GM19328 (cell line): ENCODE measurements at regions not wholly inside any gene's neighbourhood (a gene's known extent, or its start where the extent isn't known, plus 50 kb on each side); places are given as distances from the start of the nearest gene placed in this dataset.
"Not testable (repeated sequence)": the region's sequence is repeated elsewhere in the genome, so short reads cannot be mapped to it uniquely, and the experiment has no call there.

Experiments used
- ATAC-seq: cut with Tn5 transposase; IDR thresholded peaks from one replicate; pipeline ENCODE4 v1.9.1; 2021; ENCODE audit warnings: mild to moderate bottlenecking, moderate library complexity; ENCODE audit not compliant: unreplicated experiment

DNA sequence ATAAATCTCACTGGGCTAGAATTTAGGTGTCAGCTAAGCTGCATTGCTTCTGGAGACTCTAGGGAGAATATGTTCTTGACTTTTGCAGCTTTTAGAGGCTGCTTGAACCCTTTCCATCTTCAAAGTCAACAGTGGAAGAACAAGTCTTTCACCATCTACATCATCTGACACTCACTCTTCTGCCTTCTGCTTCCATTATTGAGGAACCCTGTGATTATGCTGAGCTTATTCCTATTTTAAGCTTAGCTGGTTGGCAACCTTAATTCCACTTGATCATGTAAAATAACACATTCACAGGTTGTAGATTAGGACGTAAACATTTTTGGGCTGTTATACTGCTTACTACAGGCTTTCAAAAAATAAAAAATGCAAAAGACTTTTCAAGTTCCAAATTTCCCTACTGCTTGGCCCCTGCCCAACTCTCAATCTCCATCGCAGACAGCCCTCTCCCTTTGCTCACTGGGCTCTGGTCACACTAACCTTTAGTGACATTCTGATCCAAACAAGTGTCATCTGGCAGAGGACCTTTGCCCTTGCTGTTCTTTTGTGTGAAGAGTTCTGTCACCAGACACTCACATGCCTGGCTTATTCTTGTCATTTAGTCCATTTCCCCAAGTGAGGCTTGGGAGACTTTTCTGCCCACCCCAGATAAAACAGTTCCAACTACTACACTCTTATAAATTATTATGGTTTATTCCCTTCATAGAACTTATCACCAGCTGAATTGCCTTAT is 1056.0 kb downstream of the STIM2 start:
- no peak for ATAC-seq

DNA sequence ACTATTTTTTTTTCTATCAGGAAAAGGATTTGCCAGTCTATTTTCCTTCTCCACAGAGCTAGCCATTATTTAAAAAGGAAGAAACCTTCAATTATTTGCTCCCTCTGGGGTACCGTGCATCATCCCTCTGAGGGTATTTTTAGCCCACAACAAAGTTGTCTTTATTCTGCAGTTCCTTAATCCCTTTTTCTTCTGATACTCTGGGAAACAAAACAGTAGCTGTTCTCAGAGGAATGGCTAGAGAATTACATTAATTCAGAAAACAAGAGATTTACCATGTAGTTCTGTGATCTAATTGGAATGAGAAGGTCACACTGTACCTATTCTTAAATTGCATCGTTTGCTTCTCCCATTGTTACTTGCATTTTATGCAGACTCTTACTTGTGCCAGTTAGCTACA is 1056.7 kb downstream of the STIM2 start:
- ATAC-seq: no peak

- ATAC-seq: no peak
Measured at GRCh38 chr4:27921231-27921630, 1060.6 kb downstream of the STIM2 start.

GRCh38 chr4:27928761-27929540 is 1068.3 kb downstream of the STIM2 start:
- no peak for ATAC-seq

GRCh38 chr4:27930291-27930690 is 1069.7 kb downstream of the STIM2 start:
- ATAC-seq: no peak

- ATAC-seq: no peak
Measured at GRCh38 chr4:27930976-27931375, 1070.3 kb downstream of the STIM2 start.

- no peak for ATAC-seq
Measured at GRCh38 chr4:27931584-27931983, 1070.9 kb downstream of the STIM2 start.

GRCh38 chr4:27934871-27935270 is 1074.2 kb downstream of the STIM2 start:
- no peak for ATAC-seq

- no peak for ATAC-seq
Measured at GRCh38 chr4:27946799-27947198, 1086.2 kb downstream of the STIM2 start.

DNA sequence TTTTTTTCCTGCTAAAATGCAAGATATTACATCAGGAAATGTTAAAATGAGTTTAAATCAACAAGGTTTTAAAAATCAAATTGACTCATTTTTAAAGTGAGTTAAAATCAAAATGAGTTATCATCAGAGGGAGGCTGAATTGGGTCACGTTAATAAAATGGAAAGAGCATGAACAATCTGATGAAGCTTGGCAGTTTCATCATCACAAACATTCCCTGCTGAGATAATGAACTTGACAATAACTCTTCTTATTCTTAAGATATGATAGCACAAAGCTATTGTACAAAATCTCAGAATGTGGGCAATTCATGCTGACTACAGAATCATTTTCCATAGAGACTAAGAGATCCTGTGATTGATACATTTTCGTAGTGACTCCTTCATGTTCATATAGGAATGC is 1086.7 kb downstream of the STIM2 start:
- no peak for ATAC-seq

DNA sequence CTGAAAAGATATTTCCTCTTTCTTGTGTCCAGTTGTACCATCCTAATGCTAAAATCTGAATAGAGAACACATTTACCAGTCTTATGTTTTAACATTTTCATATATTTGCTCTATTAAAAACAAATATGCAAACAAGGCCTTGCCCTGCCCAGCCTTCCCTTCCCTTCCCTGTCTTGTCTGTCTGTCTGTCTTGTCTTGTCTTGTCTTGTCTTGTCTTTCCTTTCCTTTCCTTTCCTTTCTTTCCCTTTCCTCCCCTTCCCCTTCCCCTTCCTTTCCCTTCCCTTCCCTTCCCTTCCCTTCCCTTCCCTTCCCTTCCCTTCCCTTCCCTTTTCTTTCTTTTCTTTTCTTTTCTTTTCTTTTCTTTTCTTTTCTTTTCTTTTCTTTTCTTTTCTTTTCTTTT is 1103.5 kb downstream of the STIM2 start:
- ATAC-seq: no peak

- no peak for ATAC-seq
Measured at GRCh38 chr4:27966664-27967063, 1106.0 kb downstream of the STIM2 start.

DNA sequence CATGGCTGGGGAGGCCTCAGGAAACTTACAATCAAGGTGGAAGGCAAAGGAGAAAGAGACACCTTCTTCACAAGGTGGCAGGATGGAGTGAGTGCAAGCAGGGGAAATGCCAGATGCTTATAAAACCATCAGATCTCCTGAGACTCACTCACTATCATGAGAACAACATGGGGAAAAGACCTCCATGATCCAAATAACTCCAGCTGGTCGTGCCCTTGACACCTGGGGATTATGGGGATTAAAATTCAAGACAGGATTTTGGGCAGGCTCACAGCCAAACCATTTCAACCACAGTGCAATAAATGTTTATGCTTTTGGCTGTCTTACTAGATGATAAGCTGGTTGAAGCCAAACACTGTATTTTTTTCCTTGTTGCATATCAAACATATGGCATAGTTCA is 1112.4 kb downstream of the STIM2 start:
- no peak for ATAC-seq

GRCh38 chr4:27973700-27974099 is 1113.1 kb downstream of the STIM2 start:
- ATAC-seq: no peak

- ATAC-seq: no peak
Measured at GRCh38 chr4:27974339-27974738, 1113.7 kb downstream of the STIM2 start.

DNA sequence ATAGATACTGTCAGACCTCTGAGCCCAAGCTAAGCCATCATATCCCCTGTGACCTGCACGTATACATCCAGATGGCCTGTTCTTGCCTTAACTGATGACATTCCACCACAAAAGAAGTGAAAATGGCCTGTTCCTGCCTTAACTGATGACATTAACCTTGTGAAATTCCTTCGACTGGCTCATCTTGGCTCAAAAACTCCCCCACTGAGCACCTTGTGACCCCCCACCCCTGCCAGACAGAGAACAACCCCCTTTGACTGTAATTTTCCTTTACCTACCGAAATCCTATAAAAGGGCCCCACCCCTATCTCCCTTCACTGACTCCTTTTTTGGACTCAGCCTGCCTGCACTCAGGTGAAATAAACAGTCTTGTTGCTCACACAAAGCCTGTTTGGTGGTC is 1114.2 kb downstream of the STIM2 start:
- not testable (repeated sequence) for ATAC-seq

DNA sequence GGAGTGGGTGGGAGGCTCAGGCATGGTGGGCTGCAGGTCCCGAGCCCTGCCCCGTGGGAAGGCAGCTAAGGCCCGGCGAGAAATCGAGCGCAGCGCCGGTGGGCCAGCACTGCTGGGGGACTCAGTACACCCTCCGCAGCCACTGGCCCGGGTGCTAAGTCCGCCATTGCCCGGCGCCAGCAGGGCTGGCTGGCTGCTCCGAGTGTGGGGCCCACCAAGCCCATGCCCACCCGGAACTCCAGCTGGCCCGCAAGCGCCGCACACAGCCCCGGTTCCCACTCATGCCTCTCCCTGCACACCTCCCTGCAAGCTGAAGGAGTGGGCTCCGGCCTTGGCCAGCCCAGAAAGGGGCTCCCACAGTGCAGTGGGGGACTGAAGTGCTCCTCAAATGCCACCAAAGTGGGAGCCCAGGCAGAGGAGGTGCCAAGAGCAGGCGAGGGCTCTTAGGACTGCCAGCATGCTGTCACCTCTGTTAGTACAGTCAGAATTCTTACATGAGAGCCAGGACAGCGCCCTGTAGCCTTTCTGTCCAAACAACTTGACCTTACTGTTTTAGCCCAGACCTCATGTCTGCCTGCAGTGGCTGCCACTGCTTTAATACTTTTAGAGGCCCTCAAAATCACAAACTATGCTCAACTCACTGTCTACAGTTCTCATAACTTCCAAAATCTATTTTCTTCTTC is 1117.9 kb downstream of the STIM2 start:
- not testable (repeated sequence) for ATAC-seq

DNA sequence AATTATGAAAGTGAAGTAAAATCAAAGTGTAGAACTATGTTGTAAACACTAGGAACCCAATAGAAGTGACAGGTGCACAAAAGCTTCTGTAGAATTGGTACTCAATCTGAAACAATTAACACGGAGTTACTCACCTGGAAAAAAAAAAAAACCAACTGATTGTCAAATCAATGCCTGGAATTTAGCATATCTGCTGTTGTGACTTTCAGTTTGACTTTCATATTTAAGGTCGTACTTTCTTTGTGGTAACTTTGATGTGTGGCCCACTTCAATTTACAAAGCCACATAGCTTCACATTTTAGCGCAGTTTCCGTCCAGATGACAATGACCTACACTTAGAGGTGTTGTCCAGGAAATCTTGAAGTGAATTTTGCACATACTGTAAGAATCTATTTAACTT is 1124.9 kb downstream of the STIM2 start:
- ATAC-seq: no peak

- ATAC-seq: no peak
Measured at GRCh38 chr4:27986476-27986875, 1125.8 kb downstream of the STIM2 start.

DNA sequence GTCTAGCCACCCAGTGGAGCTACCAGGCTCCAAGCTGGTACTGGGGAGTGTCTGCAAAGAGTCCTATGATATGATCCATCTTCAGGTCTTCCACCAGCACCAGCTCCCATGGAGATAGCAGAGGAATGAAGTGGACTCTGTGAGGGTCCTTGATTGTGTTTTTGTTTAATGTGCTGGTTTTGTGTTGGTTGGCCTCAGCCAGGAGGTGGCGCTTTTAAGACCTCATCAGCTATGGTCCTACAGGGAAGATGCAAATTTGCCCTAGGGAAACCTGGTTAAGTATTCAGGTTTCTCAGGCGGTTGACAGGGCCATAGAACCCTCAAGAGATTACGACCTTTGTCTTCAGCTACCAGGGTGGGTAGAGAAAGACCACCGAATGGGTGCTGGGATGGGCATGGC is 1141.1 kb downstream of the STIM2 start:
- no peak for ATAC-seq

DNA sequence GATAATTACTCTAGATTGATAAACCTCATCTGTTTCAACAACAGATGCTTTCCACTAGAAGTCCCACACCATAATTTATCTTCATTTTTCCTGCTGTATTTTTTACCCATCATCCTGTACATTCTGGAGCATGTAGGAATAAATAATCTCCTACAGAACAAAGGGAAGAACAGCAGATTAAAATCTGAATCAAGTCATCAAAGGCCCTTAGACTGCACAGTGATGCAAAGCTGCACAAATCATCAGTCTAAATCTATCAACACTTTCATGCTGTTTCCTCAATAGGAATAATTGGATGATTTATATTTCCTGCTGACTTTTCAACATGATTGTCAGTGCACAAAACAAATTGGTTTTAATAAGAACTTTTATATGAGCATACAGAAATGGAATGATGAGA is 1143.9 kb downstream of the STIM2 start:
- no peak for ATAC-seq

GRCh38 chr4:28006021-28006420 is 1145.4 kb downstream of the STIM2 start:
- no peak for ATAC-seq
